ENCODE measurements at regions not wholly inside any gene's neighbourhood (a gene's known extent, or its start where the extent isn't known, plus 50 kb on each side); places are given as distances from the start of the nearest gene placed in this dataset.

GRCh38 chr6:22801831-22802230 lies 232.5 kb downstream of the HDGFL1 start:
- no peak overlapping the region for H3K4me3 ChIP-seq (ENCODE audit: insufficient read depth, low read depth, low read length)
- H3K23ac ChIP-seq (ENCODE audit: low read depth, low read length), result no peak overlapping the region
- H3K56ac ChIP-seq (ENCODE audit: extremely low read depth, insufficient read depth, low read length), result no peak overlapping the region
- H4K91ac ChIP-seq (ENCODE audit: insufficient read depth, low read depth, low read length), result no peak overlapping the region
- no peak overlapping the region for H3K4me2 ChIP-seq (ENCODE audit: low read depth, low read length)
- H4K20me1 ChIP-seq (ENCODE audit: insufficient read depth, low read length), result no peaks in the 10 kb centered on the region
- no peaks in the 10 kb centered on the region for H3K9me3 ChIP-seq (ENCODE audit: control insufficient read depth, insufficient read depth, low read length)
- ChIA-PET POLR2A (ENCODE audit: unreplicated experiment) (no interaction called here), CTCF (no interaction called here)
- in situ Hi-C loops (cut with MboI; ENCODE audit: low sequenced_read_pairs), result no loop called here
- no peak overlapping the region for H3K14ac ChIP-seq (replicated peaks; ENCODE audit: low read depth, low read length)
- H2BK5ac ChIP-seq (ENCODE audit: low read depth, low read length, poor library complexity, severe bottlenecking), result no peak overlapping the region
- H3K27ac ChIP-seq (ENCODE audit: insufficient read depth, low read length), result no peak overlapping the region
- H3K9me1 ChIP-seq (ENCODE audit: insufficient read depth, low read length), result no peaks in the 10 kb centered on the region
- no peak overlapping the region for H4K5ac ChIP-seq (ENCODE audit: low read depth, low read length)
- no peak overlapping the region for H3K4ac ChIP-seq (ENCODE audit: low read depth, low read length)
- intact Hi-C loops (cut with micrococcal nuclease), result no loop called here
- no peaks in the 10 kb centered on the region for H3K36me3 ChIP-seq (ENCODE audit: control insufficient read depth, insufficient read depth, low read length)
- H2AK9ac ChIP-seq (replicated peaks; ENCODE audit: low read depth, low read length, poor library complexity), result no peak overlapping the region
- DNase-seq, result no peak
- WGBS, 2 experiments (ENCODE audit: extremely low coverage in 2 of 2, insufficient read length in 1 of 2), result no CpG with 5 or more reads among the region's 2 CpGs
- H2AK5ac ChIP-seq (ENCODE audit: low read depth, low read length), result no peak overlapping the region
- H4K8ac ChIP-seq (ENCODE audit: low read depth in 2 of 2, low read length in 2 of 2), result no peak overlapping the region
- no peaks in the 10 kb centered on the region for H3K27me3 ChIP-seq (ENCODE audit: control insufficient read depth, insufficient read depth, low read length)
- H3K79me1 ChIP-seq (ENCODE audit: low read depth in 1 of 2, low read length in 2 of 2), result no peaks in the 10 kb centered on the region
- BruUV-seq (replicated peaks), result no TSS peak
- no peak overlapping the region for H3K18ac ChIP-seq (ENCODE audit: low read depth, low read length)
- H2AFZ ChIP-seq (replicated peaks; ENCODE audit: low read length, poor library complexity), result no peak overlapping the region
- no peaks in the 10 kb centered on the region for H3K4me1 ChIP-seq (ENCODE audit: control insufficient read depth, insufficient read depth, low read length)
- ATAC-seq (ENCODE audit: low read depth), result no peak
- no peak overlapping the region for H3K9ac ChIP-seq (ENCODE audit: low read depth, low read length)
- H2BK20ac ChIP-seq (ENCODE audit: low read depth, low read length), result no peak overlapping the region
- no peak for TF ChIP-seq SMC3 (IDR thresholded peaks at IDR 0.05; ENCODE audit: low read depth, low read length)
- TF ChIP-seq RFX5 (IDR thresholded peaks at IDR 0.05; ENCODE audit: low read depth, low read length), result no peak
- TF ChIP-seq CEBPB (IDR thresholded peaks at IDR 0.05; ENCODE audit: low read depth, low read length), result no peak
- TF ChIP-seq MAFK (IDR thresholded peaks at IDR 0.05; ENCODE audit: low read depth, low read length), result no peak
- no peak for TF ChIP-seq BHLHE40 (IDR thresholded peaks at IDR 0.05; ENCODE audit: low read depth, low read length)
- TF ChIP-seq ELK1 (IDR thresholded peaks at IDR 0.05; ENCODE audit: borderline replicate concordance, low read depth, low read length), result no peak
- no peak for TF ChIP-seq CTCF (conservative IDR thresholded peaks at IDR 0.05; ENCODE audit: low read depth, low read length)
- no peak for TF ChIP-seq RCOR1 (IDR thresholded peaks at IDR 0.05; ENCODE audit: insufficient replicate concordance, low read length)
- no peak for TF ChIP-seq USF2 (IDR thresholded peaks at IDR 0.05; ENCODE audit: low read depth, low read length)
- TF ChIP-seq FOS (IDR thresholded peaks at IDR 0.05; ENCODE audit: low read depth, low read length), result no peak
- TF ChIP-seq MAZ (IDR thresholded peaks at IDR 0.05; ENCODE audit: borderline replicate concordance, low read depth, low read length), result no peak
- TF ChIP-seq CHD1 (IDR thresholded peaks at IDR 0.05; ENCODE audit: low read depth, low read length), result no peak
- TF ChIP-seq NFE2L2 (IDR thresholded peaks at IDR 0.05; ENCODE audit: low read depth, low read length), result no peak
- no peak for TF ChIP-seq POLR2A (IDR thresholded peaks at IDR 0.05; ENCODE audit: low read depth, low read length)
- no peak for TF ChIP-seq MXI1 (IDR thresholded peaks at IDR 0.05; ENCODE audit: borderline replicate concordance, low read depth, low read length)
- no peak for TF ChIP-seq RAD21 (IDR thresholded peaks at IDR 0.05; ENCODE audit: low read length)
- no peak overlapping the region for H2BK15ac ChIP-seq (ENCODE audit: low read depth, low read length)
- dilution Hi-C loops (cut with HindIII; ENCODE audit: low sequenced_read_pairs, unreplicated experiment), result no loop called here
- no peak overlapping the region for H2BK120ac ChIP-seq (ENCODE audit: low read depth, low read length)
